SK-N-SH treated with all-trans-retinoic acid at 6 μM for 48 hours (cell line): ENCODE measurements at regions not wholly inside any gene's neighbourhood (a gene's known extent, or its start where the extent isn't known, plus 50 kb on each side); places are given as distances from the start of the nearest gene placed in this dataset.
"Not testable (repeated sequence)": the region's sequence is repeated elsewhere in the genome, so short reads cannot be mapped to it uniquely, and the experiment has no call there.

Experiments used
- ATAC-seq: fragments of 200-7000 bp; cut with Tn5 transposase; 3 replicates; pipeline ENCODE4 v1.9.1; 2020; ENCODE audit warnings: mild to moderate bottlenecking, moderate library complexity
- ARNTL ChIP-seq: fragments of 450-650 bp; formaldehyde crosslinking; IDR thresholded peaks from 2 replicates; pipeline ENCODE4 v1.5.0; 2020; ENCODE audit warnings: low read depth, mild to moderate bottlenecking, moderate library complexity, borderline replicate concordance
- BACH2 ChIP-seq: fragments of 250-450 bp; sonication (Bioruptor Pico); IDR thresholded peaks from 2 replicates; pipeline ENCODE4 v1.9.0; 2021; ENCODE audit warnings: mild to moderate bottlenecking, borderline replicate concordance
- CSRNP3 ChIP-seq: fragments of 250-450 bp; sonication (Bioruptor Pico); IDR thresholded peaks from 2 replicates; pipeline ENCODE4 v1.5.1; 2021; ENCODE audit warnings: mild to moderate bottlenecking, moderate library complexity
- ESRRG ChIP-seq: fragments of 250-450 bp; sonication (Bioruptor Pico); IDR thresholded peaks from 2 replicates; pipeline ENCODE4 v1.6.1; 2021; ENCODE audit warnings: mild to moderate bottlenecking
- GLIS3 ChIP-seq: fragments of 250-450 bp; sonication (Bioruptor Pico); IDR thresholded peaks from 2 replicates; pipeline ENCODE4 v1.5.0; 2020; ENCODE audit warnings: mild to moderate bottlenecking, moderate library complexity
- ISL1 ChIP-seq: fragments of 250-450 bp; sonication (Bioruptor Pico); IDR thresholded peaks from 2 replicates; pipeline ENCODE4 v2.1.2; 2022; ENCODE audit warnings: mild to moderate bottlenecking, moderate library complexity
- PATZ1 ChIP-seq: fragments of 250-450 bp; sonication (Bioruptor Pico); IDR thresholded peaks from 2 replicates; pipeline ENCODE4 v1.8.0; 2020; ENCODE audit warnings: mild to moderate bottlenecking, moderate library complexity, borderline replicate concordance
- POU6F1 ChIP-seq: fragments of 250-450 bp; sonication (Bioruptor Pico); IDR thresholded peaks from 2 replicates; pipeline ENCODE4 v1.8.0; 2021; ENCODE audit warnings: low read depth, mild to moderate bottlenecking, moderate library complexity, borderline replicate concordance
- PPARA ChIP-seq: fragments of 250-450 bp; sonication (Bioruptor Pico); IDR thresholded peaks from 2 replicates; pipeline ENCODE4 v1.5.0; 2020; ENCODE audit warnings: mild to moderate bottlenecking, borderline replicate concordance
- RARB ChIP-seq: fragments of 250-450 bp; sonication (Bioruptor Pico); IDR thresholded peaks from 2 replicates; pipeline ENCODE4 v1.8.0; 2021; ENCODE audit warnings: mild to moderate bottlenecking, moderate library complexity
- SNAI2 ChIP-seq: fragments of 250-450 bp; sonication (Bioruptor Pico); IDR thresholded peaks from 2 replicates; pipeline ENCODE4 v1.5.0; 2020; ENCODE audit warnings: mild to moderate bottlenecking, moderate library complexity
- TCF4 ChIP-seq: fragments of 250-450 bp; sonication (Bioruptor Pico); IDR thresholded peaks from 2 replicates; pipeline ENCODE4 v1.8.0; 2021; ENCODE audit warnings: mild to moderate bottlenecking, moderate library complexity, borderline replicate concordance
- TOX ChIP-seq: fragments of 250-450 bp; sonication (Bioruptor Pico); IDR thresholded peaks from 2 replicates; pipeline ENCODE4 v1.8.0; 2021; ENCODE audit warnings: mild to moderate bottlenecking, moderate library complexity, borderline replicate concordance
- ZC3H10 ChIP-seq: fragments of 250-450 bp; sonication (Bioruptor Pico); IDR thresholded peaks from 2 replicates; pipeline ENCODE4 v1.5.1; 2021; ENCODE audit warnings: mild to moderate bottlenecking, moderate library complexity
- ZFP3 ChIP-seq: fragments of 250-450 bp; sonication (Bioruptor Pico); IDR thresholded peaks from 2 replicates; pipeline ENCODE4 v1.5.0; 2020; ENCODE audit warnings: mild to moderate bottlenecking, moderate library complexity
- ZFP30 ChIP-seq: fragments of 450-650 bp; formaldehyde crosslinking; IDR thresholded peaks from 2 replicates; pipeline ENCODE4 v1.5.0; 2022; ENCODE audit warnings: mild to moderate bottlenecking, moderate library complexity
- ZNF565 ChIP-seq: fragments of 450-650 bp; formaldehyde crosslinking; conservative IDR thresholded peaks from 2 replicates; pipeline ENCODE4 v1.5.0; 2020; ENCODE audit warnings: low read depth, mild to moderate bottlenecking, moderate library complexity
- ZNF70 ChIP-seq: fragments of 450-650 bp; formaldehyde crosslinking; IDR thresholded peaks from 2 replicates; pipeline ENCODE4 v1.5.0; 2020; ENCODE audit warnings: mild to moderate bottlenecking, moderate library complexity
- ZNF8 ChIP-seq: fragments of 450-650 bp; formaldehyde crosslinking; IDR thresholded peaks from 2 replicates; pipeline ENCODE4 v1.5.0; 2020; ENCODE audit warnings: mild to moderate bottlenecking, moderate library complexity
- TF ChIP-seq, protein P1 (sequence below): fragments of 250-450 bp; sonication (Bioruptor Pico); IDR thresholded peaks from 2 replicates; pipeline ENCODE4 v1.5.0; 2020; ENCODE audit warnings: mild to moderate bottlenecking, moderate library complexity

DNA sequence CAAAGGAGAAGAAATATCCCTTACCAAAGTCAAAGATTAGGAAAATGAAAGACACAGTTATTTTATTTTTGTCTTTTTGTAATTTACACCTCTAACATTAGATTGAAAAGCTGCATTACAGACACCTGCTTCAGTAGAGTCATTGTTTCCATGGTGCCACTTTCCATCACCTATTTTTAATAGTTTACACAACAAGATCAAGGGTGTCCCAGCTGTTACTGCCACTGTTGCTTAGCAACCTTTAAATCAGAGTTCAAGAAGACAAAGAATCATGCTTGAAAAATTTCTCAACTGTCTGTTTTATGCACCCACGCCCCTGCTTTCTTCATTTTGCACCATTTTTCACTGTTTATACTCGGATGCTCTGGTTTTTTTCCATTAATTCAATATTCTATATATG is 668.2 kb upstream of the GJE1 start (continued):
- TF ChIP-seq, protein P1, sequence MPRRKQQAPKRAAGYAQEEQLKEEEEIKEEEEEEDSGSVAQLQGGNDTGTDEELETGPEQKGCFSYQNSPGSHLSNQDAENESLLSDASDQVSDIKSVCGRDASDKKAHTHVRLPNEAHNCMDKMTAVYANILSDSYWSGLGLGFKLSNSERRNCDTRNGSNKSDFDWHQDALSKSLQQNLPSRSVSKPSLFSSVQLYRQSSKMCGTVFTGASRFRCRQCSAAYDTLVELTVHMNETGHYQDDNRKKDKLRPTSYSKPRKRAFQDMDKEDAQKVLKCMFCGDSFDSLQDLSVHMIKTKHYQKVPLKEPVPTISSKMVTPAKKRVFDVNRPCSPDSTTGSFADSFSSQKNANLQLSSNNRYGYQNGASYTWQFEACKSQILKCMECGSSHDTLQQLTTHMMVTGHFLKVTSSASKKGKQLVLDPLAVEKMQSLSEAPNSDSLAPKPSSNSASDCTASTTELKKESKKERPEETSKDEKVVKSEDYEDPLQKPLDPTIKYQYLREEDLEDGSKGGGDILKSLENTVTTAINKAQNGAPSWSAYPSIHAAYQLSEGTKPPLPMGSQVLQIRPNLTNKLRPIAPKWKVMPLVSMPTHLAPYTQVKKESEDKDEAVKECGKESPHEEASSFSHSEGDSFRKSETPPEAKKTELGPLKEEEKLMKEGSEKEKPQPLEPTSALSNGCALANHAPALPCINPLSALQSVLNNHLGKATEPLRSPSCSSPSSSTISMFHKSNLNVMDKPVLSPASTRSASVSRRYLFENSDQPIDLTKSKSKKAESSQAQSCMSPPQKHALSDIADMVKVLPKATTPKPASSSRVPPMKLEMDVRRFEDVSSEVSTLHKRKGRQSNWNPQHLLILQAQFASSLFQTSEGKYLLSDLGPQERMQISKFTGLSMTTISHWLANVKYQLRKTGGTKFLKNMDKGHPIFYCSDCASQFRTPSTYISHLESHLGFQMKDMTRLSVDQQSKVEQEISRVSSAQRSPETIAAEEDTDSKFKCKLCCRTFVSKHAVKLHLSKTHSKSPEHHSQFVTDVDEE (CRISPR knock-in tag) = no peak
- TF ChIP-seq CSRNP3 (CRISPR knock-in tag) (no peak), TCF4 (CRISPR knock-in tag) (no peak), ZNF8 (CRISPR knock-in tag) (no peak)

GRCh38 chr6:141463237-141463977 is 669.3 kb upstream of the GJE1 start:
- ATAC-seq = peak; percentile 91
- no peak for TF ChIP-seq RARB (CRISPR knock-in tag)

- TF ChIP-seq RARB (CRISPR knock-in tag) (no peak), ZNF8 (CRISPR knock-in tag) (no peak), TOX (no peak), ARNTL (CRISPR knock-in tag) (no peak), ESRRG (CRISPR knock-in tag) (no peak), POU6F1 (CRISPR knock-in tag) (no peak), ZNF70 (CRISPR knock-in tag) (no peak), ZFP3 (no peak), PPARA (CRISPR knock-in tag) (no peak), ZNF565 (CRISPR knock-in tag) (no peak), GLIS3 (CRISPR knock-in tag) (no peak), ZFP30 (CRISPR knock-in tag) (no peak), TCF4 (CRISPR knock-in tag) (no peak), ZC3H10 (CRISPR knock-in tag) (no peak), PATZ1 (CRISPR knock-in tag) (no peak), ISL1 (CRISPR knock-in tag) (no peak), BACH2 (CRISPR knock-in tag) (no peak), SNAI2 (CRISPR knock-in tag) (no peak)
- TF ChIP-seq, protein P1 (CRISPR knock-in tag) = no peak
- ATAC-seq = no peak
Measured at GRCh38 chr6:141460743-141461484, 671.8 kb upstream of the GJE1 start.

GRCh38 chr6:141460245-141460644 is 672.5 kb upstream of the GJE1 start:
- not testable (repeated sequence) for ATAC-seq

- not testable (repeated sequence) for ATAC-seq
Measured at GRCh38 chr6:141457984-141458383, 674.7 kb upstream of the GJE1 start.
